Activated CD4-positive, alpha-beta T cell treated with anti-CD3 and anti-CD28 coated beads for 4 hours (primary cell): ENCODE measurements at regions not wholly inside any gene's neighbourhood (a gene's known extent, or its start where the extent isn't known, plus 50 kb on each side); places are given as distances from the start of the nearest gene placed in this dataset.

Experiments used
- DNase-seq, 2 donors: peaks; one replicate each; pipeline ENCODE4 v3.0.0-alpha.2; 2020

DNA sequence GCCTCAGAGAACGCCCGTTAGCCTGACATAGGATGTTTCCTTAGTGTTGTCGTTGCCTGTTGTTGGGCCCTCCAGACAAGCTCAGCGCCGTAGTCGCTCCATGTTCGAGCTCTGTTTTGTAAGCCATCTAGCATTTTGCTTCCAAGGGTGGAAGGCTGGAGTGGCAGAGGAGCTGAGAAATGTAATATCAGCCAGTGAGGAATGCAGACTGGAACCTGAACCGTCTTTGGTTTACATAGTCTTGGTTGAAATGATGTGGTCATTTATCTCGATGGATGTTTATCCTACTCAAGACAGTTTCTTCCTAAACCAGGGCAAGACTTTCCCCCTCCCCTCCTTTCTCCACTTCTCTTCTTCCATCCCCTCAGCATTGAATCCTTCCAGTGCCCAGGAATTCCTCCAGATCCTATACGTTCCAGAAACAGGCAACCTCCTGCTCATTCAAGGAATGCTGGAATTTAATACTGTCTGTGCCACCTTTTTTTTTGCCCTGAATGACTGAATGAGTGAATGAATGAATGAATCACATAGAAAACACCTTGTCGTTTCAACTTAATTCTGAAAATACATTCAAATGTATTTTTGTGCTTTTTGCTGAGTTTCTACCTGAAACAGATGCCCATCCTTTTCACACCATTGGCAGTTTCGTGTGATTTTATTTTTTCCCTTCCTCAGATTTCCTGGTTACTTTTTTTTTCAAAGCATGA lies 109.5 kb upstream of the MBNL2 start:
- DNase-seq: no peak

DNA sequence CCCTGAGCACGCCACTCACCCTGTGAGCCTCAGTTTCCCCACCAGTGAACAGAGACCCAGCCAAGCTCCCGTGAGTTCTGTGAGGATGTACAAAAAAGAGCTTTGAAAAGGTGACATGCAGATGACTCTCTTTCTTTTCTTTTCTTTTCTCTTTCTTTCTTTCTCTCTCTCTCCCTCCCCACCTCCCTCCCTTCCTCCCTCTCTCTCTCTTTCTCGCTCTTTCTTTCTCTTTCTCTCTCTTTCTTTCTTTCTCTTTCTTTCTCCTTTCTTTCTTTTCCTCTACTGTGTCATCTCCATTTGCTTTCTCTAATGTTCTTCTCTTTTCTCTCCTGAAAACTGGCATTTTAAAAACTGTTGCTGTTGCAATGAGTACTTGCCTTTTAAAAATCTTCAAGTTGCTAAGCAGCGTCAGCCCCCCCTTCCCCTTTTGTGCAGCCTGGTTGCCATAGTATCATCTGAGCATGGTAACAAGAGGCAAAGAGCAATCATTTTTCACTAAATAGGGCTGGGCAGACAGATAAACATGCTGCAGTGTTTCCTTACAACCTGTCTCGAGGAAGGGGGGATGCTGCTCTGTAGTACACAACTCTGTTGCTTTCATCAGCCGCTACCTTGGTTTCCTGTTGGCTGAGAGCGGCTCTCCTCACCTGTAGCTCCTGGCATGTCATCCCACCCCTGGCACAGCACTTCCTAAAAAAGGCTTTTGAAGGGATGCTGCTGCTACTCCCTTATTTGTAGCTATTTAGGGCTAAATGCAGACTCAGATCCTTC lies 108.7 kb upstream of the MBNL2 start:
- no peak for DNase-seq

GRCh38 chr13:97114651-97115050 lies 107.5 kb upstream of the MBNL2 start:
- no peak for DNase-seq

DNA sequence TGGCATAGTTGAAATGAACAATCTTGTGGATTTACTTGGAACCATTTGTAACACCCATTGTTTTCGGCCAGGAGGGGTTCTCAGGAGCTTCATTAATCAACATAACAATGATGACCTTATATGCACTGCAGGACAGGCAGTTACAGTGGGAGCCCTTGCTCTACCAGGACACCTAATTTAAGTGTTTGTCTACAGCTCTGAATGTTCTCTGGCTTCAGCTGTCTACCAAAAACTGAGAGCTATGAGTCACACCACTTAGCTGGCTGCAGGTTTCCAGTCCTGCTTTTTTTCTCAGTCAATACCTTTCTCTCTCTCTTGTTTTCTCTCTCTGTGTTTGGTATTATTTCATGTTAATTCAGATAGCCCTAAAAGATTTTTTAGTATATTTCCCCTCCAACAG lies 105.4 kb upstream of the MBNL2 start:
- no peak for DNase-seq

GRCh38 chr13:97117388-97117910 lies 104.7 kb upstream of the MBNL2 start:
- no peak for DNase-seq

- no peak for DNase-seq
Observed at GRCh38 chr13:97119943-97120342, 102.2 kb upstream of the MBNL2 start.

GRCh38 chr13:97120346-97120745 lies 101.8 kb upstream of the MBNL2 start:
- DNase-seq: no peak

DNA sequence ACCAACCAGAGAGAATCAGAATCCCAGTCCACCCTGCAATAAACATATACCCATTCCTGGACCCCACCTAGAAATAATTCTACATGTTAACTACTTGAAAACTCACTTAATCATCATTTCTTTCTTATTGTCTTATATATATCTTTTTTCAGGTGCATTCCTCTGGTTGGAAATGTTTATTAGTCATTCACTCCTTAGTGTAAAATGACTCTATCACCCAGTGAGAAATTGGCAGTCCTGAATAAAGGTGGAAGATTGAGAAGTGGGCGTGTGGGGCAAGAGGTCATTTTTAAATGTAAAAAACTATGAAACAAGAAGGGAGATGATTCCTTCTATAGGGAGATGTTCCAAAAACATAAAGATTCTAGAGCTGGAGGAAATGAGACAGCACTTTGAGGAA lies 101.2 kb upstream of the MBNL2 start:
- DNase-seq: no peak

DNA sequence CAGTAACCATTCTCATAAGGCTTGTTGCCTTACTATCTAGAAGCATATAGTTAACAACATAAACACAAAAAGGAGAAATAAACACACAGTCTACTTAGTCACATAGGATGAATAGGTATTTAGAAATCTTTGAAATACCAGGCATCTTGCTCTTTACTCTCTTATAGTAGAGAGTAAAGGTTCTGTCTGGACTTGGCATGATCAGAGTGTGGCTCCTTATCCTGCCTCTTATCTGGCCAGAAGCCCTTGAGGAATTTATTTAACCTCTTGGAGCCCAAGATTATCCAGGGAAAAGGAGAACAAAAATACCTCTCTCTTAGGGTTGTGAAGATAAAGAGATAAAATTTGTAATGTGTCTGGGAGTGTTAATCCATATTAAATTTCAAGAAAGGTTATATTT lies 100.2 kb upstream of the MBNL2 start:
- DNase-seq: no peak

- DNase-seq: no peak
Observed at GRCh38 chr13:97122381-97122996, 99.6 kb upstream of the MBNL2 start.

DNA sequence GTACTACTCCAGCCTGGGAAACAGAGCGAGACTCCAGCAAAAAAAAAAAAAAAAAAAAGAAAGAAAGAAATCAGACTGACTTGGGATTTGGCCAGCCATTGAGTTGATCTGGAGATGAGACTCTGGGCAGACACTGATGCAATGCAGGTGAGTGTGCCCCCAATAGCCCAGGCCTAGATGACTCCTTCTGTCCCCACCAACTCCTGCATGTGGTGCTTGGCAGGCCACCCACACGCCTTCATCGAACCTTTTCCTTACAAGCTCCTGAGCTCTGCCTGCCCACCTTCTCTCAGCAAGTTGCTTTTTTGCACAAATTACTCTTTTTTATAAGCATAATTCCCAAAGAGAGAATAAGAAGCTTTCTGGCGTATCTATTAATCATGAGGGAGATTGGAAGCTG lies 97.9 kb upstream of the MBNL2 start:
- DNase-seq: no peak

GRCh38 chr13:97124915-97125809 lies 97.0 kb upstream of the MBNL2 start:
- DNase-seq: no peak

DNA sequence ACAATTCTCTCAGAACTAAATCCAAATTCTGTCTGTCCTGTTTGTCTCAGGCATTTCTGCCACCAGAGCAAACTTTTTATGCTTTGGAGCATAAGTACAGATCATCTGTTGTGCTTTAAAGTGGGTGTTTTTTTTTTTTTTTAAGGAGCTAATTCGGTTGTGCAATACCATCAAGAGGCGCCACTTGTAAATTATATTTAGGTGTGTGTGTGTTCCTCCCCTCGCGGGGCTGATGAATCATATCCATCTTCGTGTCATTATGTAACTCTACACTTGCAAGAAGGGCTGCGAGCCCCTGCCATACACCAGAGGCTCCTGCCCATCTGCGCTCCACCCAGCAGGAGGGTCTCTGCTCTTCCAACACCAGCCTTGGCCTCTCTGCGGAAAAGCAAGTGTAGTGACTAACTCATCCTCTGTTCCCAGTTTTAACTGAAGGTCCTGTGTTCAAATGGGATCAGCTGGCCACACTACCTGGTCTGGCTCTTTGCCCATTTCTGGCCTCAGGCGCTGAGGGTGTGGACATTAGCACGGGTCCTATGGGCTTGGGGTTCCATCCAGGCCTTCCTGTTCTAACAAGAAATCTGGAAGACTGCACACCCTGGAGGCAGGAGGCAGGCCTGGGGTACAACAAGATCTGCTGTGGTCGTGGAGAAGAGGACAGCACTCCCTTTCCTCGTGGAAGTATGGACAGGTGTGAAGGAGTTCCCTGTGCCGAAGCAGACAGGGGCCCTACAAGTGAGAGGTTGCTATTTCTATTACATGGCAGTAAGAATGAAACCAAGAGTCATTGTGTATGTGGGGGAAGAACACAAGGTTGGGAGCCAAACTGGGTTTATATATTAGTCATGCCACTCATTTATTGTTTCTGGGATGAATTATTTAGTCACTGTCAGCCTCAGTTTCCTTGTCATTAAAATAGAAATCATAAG lies 96.1 kb upstream of the MBNL2 start:
- no peak for DNase-seq

DNA sequence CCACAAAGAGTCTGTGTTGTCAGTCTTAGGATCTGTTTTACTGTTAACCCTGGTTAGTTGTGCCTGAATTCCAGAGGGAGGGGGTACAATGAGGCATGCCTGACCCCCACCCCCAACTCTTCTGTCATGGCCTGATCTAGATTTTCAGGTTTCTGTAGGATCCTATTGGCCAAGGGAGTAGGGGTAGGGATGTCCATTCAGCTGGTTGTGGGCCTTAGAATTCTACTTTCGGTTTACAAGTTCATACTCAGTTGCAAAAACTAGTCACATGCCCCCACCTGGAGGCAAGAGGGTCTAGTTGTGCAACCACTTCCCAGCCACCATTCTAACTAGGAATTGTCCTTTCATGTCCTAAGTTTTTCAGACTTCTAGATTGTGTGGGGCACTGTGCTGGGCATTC lies 94.3 kb upstream of the MBNL2 start:
- DNase-seq: no peak

- DNase-seq: no peak
Observed at GRCh38 chr13:97130190-97130589, 91.9 kb upstream of the MBNL2 start.

DNA sequence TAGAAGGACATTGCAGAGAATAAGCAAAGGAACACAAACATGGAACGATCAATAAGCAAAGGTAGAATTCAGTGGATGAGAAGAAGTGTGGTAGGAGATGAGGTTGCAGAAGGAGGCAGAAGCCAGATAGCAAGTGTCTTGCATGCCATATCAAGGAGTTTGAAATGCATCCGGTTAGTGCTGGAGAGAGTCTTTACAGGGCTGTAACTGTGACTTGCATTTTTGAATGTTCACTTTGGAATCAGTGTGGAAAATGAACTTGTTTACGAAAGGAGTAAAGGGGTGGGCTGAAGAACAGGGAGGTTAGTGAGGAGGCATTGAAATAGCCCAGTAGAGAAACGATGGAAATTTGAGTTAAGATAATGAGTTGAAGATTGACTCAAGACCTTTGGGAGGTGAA lies 90.7 kb upstream of the MBNL2 start:
- DNase-seq: no peak

DNA sequence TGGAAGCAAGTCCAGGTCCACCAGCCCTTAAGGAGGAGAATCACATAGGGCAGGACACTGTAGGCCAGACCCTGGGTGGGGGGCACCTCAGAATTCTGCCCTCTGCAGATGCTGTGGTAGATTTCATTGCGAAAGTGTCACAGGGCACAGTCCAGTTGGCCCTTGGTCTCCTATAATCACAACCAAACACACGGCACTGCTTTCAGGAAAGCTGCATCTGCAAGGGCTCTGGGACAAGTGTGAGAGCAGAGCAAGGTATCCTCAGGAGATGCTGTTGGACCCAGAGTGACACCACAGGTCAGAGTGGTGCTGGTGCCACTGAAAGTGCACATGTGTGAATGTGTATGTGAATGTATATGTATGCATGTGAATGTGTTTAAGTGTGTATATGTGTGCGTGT lies 88.6 kb upstream of the MBNL2 start:
- DNase-seq: no peak

DNA sequence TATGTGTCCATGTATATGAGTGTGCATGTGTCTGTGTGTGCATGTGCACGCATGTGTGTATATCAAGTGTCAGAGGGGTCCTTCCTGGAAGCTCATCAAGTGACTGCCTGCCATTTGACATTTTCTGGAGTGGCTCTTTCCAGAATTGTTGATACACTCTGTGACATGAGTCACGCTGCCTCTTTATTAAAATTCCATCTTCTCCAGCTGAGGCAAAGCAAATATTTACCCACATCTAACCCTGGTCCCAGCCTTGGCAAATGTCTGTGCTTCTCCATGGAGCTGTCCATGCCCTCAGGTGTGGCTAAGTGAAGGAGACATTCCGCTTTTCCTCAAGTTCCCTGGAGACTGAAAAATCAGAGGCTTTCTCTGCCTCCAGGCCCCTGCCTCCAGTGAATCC lies 88.2 kb upstream of the MBNL2 start:
- no peak for DNase-seq

GRCh38 chr13:97134364-97135095 lies 87.6 kb upstream of the MBNL2 start:
- DNase-seq: no peak

DNA sequence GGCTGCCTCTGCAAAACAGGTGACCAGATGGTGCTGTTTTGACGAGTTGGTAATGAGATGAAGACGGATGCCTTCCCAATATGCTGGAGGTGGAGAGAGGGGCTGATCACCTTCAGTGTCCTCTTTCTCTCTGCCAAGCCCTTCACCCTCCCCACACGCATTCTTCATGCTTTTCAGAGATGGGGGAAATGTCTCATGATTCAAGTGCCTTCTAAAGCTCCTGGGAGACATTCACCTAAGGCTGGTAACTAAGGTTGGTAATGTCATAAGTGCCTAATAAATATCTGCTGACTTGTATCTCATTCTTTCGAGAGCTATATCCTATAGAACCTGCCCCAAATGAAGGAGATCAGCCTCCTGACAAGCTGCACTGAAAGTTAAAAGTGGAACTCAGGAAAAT lies 86.2 kb upstream of the MBNL2 start:
- no peak for DNase-seq

- no peak for DNase-seq
Observed at GRCh38 chr13:97136418-97136817, 85.7 kb upstream of the MBNL2 start.
